ENCODE measurements at regions not wholly inside any gene's neighbourhood (a gene's known extent, or its start where the extent isn't known, plus 50 kb on each side); places are given as distances from the start of the nearest gene placed in this dataset.
A peak's percentile ranks its signal among the peaks of the same experiment; 100 is the strongest.
"Not testable (repeated sequence)": the region's sequence is repeated elsewhere in the genome, so short reads cannot be mapped to it uniquely, and the experiment has no call there.

GRCh38 chr10:52988923-52989322 lies 216.3 kb upstream of the MBL2 start:
- DNase-seq (ENCODE audit: extremely low spot score, insufficient read length, low read depth): no peak
- no peak for FAIRE-seq

- DNase-seq (ENCODE audit: extremely low spot score, insufficient read length, low read depth) (no peak), FAIRE-seq (no peak)
Measured at GRCh38 chr10:52986125-52986524, 213.5 kb upstream of the MBL2 start.

GRCh38 chr10:52984169-52984568 lies 211.6 kb upstream of the MBL2 start:
- DNase-seq (ENCODE audit: extremely low spot score, insufficient read length, low read depth) (no peak), FAIRE-seq (no peak)

GRCh38 chr10:52979295-52979990 lies 206.9 kb upstream of the MBL2 start:
- no peak for DNase-seq (ENCODE audit: extremely low spot score, insufficient read length, low read depth)
- no peak for FAIRE-seq

GRCh38 chr10:52977581-52977980 lies 205.0 kb upstream of the MBL2 start:
- DNase-seq (ENCODE audit: extremely low spot score, insufficient read length, low read depth) (no peak), FAIRE-seq (no peak)

GRCh38 chr10:52967806-52968795 lies 195.5 kb upstream of the MBL2 start:
- FAIRE-seq (no peak), DNase-seq (ENCODE audit: extremely low spot score, insufficient read length, low read depth) (no peak)

- FAIRE-seq (no peak), DNase-seq (ENCODE audit: extremely low spot score, insufficient read length, low read depth) (no peak)
Measured at GRCh38 chr10:52966904-52967303, 194.3 kb upstream of the MBL2 start.

- FAIRE-seq (peak; percentile 79), DNase-seq (ENCODE audit: extremely low spot score, insufficient read length, low read depth) (no peak)
Measured at GRCh38 chr10:52965938-52966401, 193.4 kb upstream of the MBL2 start.

GRCh38 chr10:52965509-52965908 lies 192.9 kb upstream of the MBL2 start:
- FAIRE-seq (no peak), DNase-seq (ENCODE audit: extremely low spot score, insufficient read length, low read depth) (no peak)

- DNase-seq (ENCODE audit: extremely low spot score, insufficient read length, low read depth): no peak
- FAIRE-seq: no peak
Measured at GRCh38 chr10:52961323-52961722, 188.7 kb upstream of the MBL2 start.

GRCh38 chr10:52959810-52960209 lies 187.2 kb upstream of the MBL2 start:
- DNase-seq (ENCODE audit: extremely low spot score, insufficient read length, low read depth) (no peak), FAIRE-seq (no peak)

GRCh38 chr10:52956861-52957260 lies 184.3 kb upstream of the MBL2 start:
- no peak for FAIRE-seq
- no peak for DNase-seq (ENCODE audit: extremely low spot score, insufficient read length, low read depth)

- DNase-seq (ENCODE audit: extremely low spot score, insufficient read length, low read depth) (no peak), FAIRE-seq (no peak)
Measured at GRCh38 chr10:52956461-52956860, 183.9 kb upstream of the MBL2 start.

- FAIRE-seq (no peak), DNase-seq (ENCODE audit: extremely low spot score, insufficient read length, low read depth) (no peak)
Measured at GRCh38 chr10:52955337-52955736, 182.8 kb upstream of the MBL2 start.

GRCh38 chr10:52954407-52954806 lies 181.8 kb upstream of the MBL2 start:
- DNase-seq (ENCODE audit: extremely low spot score, insufficient read length, low read depth): no peak
- FAIRE-seq: no peak

- FAIRE-seq (no peak), DNase-seq (ENCODE audit: extremely low spot score, insufficient read length, low read depth) (no peak)
Measured at GRCh38 chr10:52952391-52953055, 179.9 kb upstream of the MBL2 start.

GRCh38 chr10:52951824-52952223 lies 179.2 kb upstream of the MBL2 start:
- DNase-seq (ENCODE audit: extremely low spot score, insufficient read length, low read depth) (peak; percentile 5), FAIRE-seq (peak; percentile 12)

- DNase-seq (ENCODE audit: extremely low spot score, insufficient read length, low read depth) (no peak), FAIRE-seq (no peak)
Measured at GRCh38 chr10:52950578-52950977, 178.0 kb upstream of the MBL2 start.

- FAIRE-seq (no peak), DNase-seq (ENCODE audit: extremely low spot score, insufficient read length, low read depth) (no peak)
Measured at GRCh38 chr10:52949899-52950298, 177.3 kb upstream of the MBL2 start.

- DNase-seq (ENCODE audit: extremely low spot score, insufficient read length, low read depth) (no peak), FAIRE-seq (no peak)
Measured at GRCh38 chr10:52946486-52946885, 173.9 kb upstream of the MBL2 start.

GRCh38 chr10:52945521-52945920 lies 172.9 kb upstream of the MBL2 start:
- DNase-seq (ENCODE audit: extremely low spot score, insufficient read length, low read depth); FAIRE-seq: not testable (repeated sequence)

Data from GM18507 (cell line).